ENCODE measurements at regions not wholly inside any gene's neighbourhood (a gene's known extent, or its start where the extent isn't known, plus 50 kb on each side); places are given as distances from the start of the nearest gene placed in this dataset.

- DNase-seq = no peak
These were observed 536.4 kb upstream of the NOVA1 start for GRCh38 chr14:27134200-27134599.

DNA sequence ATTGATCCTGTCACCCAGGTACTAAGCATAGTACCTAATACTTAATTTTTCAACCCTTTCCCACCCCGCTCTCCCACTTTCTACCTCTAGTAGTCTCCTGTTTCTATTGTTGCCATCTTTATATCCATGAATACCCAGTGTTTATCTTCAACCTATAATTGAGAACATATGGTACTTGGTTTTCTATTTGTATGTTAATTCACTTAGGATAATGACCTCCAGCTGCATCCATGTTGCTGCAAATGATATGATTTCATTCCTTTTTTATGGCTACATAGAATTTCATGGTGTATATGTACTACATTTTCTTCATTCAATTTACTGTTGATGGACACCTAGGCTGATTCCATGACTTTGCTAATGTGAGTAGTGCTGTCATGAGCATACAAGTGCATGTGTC is 547.3 kb upstream of the NOVA1 start:
- DNase-seq = no peak

GRCh38 chr14:27148143-27148542 is 550.3 kb upstream of the NOVA1 start:
- no peak for DNase-seq

GRCh38 chr14:27164139-27164538 is 566.3 kb upstream of the NOVA1 start:
- DNase-seq = no peak

DNA sequence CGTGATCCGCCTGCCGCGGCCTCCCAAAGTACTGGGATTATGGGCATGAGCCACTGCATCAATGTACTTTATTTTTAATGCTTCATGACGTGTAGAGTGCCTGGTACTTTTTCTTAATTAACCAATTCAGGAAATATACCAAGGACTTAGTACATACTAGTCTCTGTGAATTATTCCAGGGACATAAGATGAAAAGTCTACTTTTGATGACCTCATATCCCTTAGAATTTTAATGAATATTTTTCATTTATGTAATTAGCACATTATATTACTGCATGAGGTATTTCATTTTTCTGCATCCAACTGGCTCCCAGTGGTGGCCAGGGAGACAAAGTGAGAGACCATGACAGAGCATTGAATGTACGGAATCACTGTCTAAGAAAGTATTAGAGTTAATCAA is 577.7 kb upstream of the NOVA1 start:
- DNase-seq = no peak

- DNase-seq = no peak
These were observed 583.5 kb upstream of the NOVA1 start for GRCh38 chr14:27181333-27181732.

GRCh38 chr14:27184427-27184826 is 586.6 kb upstream of the NOVA1 start:
- no peak for DNase-seq

- DNase-seq = no peak
These were observed 588.2 kb upstream of the NOVA1 start for GRCh38 chr14:27186048-27186447.

DNA sequence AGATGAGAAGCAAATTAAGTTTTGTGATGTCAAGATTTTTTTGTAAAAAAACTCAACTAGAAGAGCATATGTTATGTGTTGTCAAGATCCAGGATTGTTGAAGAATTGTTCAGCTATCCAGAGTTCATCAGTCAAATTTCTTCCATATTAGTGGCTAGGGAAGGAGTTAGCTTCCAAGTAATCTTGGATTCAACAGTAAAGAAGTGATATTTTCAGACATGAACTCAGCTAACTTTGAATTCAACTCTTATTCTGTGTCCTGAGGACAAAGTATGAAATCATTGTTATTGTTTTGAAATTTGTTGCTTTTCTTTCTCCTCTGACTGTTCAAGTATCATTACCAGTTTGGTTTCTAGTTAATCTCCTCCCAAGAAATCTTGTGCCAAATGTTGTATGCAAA is 589.3 kb upstream of the NOVA1 start:
- no peak for DNase-seq

GRCh38 chr14:27190296-27190695 is 592.5 kb upstream of the NOVA1 start:
- no peak for DNase-seq

DNA sequence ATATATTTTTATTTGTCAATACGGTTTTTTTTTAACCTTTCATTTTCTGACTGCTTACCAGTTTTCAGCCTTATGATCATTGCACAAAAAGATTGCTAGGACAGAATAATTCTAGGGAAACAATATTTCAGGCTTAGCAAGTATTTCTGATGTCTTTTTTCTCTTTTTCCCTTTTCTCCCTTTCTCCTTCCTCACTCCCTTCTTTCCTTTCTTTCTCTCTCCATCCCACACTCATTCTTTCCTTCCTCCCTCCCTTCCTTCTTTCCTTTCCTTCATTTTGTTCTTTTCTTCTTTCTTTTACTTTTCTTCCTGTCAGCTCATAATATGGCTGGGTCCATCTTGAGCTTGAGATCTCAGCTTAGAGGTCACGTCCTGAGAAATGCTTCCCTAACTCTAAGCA is 601.4 kb upstream of the NOVA1 start:
- no peak for DNase-seq

DNA sequence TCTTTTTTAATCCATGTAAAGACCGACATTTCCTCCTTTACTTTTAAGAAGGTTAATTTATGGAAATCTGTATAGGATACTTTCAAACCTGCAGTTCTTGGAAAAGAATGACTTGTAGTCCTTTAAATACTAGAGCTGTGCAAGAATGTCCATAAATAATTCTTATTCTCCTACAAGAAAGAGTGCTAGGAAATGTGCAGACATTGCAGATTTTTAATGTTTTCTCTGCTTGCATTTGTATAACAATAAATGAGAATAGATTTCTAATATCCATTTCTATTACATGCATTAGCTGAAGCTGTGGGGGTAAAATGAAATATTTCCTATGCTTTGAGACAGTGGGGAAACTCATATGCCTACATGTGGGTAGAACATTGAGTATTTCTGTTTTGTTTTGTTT is 607.2 kb upstream of the NOVA1 start:
- DNase-seq = no peak

- DNase-seq = no peak
These were observed 613.9 kb upstream of the NOVA1 start for GRCh38 chr14:27211741-27212140.

DNA sequence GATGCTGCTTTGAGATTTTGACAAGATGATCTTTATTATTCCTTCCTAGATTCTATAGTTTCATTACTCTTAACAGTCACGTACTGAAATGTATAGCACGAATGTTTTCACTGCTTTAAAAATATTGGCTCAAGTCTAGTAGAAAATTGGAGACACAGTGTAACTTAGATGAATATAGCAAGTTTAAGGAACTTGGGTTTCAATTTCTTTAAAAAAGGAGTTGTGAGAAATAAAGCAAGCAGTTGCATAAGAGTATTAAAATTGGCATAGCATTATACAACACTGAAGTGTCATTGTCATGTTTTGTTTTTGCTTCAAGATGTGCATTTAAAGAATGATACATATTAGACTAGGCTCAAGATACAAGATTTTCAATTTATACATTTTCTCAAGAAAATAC is 624.8 kb upstream of the NOVA1 start:
- no peak for DNase-seq

- no peak for DNase-seq
These were observed 626.1 kb upstream of the NOVA1 start for GRCh38 chr14:27223906-27224305.

GRCh38 chr14:27228053-27228452 is 630.2 kb upstream of the NOVA1 start:
- no peak for DNase-seq

DNA sequence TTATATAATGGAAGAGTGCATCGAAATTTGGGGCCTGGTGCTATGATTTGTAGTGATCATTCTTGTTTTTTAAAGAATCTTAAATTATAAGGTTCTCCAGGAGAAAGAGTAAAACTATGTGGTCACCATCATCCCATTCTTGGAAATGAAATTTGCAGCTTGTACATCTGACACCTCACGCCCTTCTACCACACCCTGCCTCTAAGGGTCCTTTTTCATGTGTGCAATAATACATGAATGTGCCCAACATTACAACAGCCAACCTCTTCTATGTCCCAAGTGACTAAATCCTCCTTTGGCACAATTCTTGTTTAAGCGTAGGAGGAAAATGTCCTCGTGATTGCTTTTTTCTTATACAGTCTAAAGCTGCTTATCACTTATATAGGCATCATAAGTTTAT is 636.5 kb upstream of the NOVA1 start:
- no peak for DNase-seq

DNA sequence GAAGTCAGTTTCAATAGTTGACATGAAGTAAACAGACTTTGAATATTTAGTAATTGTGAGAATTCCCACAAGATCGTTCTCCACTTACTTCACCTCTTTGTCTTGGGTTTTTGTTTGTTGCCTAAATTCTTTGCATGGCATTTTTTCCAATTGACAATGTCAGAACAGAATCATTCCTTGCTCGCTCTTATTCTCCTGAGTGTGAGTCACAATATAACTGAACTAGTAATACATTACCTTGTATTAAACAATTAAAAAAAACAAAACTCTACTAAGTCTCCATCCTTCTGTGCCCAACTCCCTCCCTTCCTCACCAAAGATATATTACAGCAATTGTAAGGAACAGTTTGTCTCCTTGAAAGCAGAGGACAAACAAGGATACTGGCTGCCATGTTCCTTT is 638.8 kb upstream of the NOVA1 start:
- DNase-seq = no peak

- DNase-seq = no peak
These were observed 645.0 kb upstream of the NOVA1 start for GRCh38 chr14:27242874-27243273.

- DNase-seq = no peak
These were observed 645.5 kb upstream of the NOVA1 start for GRCh38 chr14:27243365-27243764.

- no peak for DNase-seq
These were observed 648.1 kb upstream of the NOVA1 start for GRCh38 chr14:27245947-27246346.

DNA sequence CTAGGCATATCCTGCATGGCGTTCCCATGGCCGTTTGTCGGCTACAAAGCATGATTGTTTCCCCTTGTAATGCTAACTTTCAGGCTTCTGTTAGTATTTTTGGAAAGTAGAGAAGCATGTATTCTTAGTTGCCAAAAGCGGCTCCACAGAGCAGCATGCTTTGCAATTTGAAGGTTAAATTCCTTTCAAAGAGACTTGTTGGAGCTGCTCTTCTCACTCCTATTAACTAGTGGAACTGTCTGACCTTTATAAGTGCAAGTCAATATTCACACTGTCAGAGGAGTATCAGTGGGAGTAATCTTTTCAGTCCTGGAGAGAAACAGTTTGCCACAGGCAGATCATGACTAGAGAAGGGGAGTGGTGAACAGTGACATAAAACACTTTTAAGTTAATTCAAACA is 656.1 kb upstream of the NOVA1 start:
- DNase-seq = no peak

DNA sequence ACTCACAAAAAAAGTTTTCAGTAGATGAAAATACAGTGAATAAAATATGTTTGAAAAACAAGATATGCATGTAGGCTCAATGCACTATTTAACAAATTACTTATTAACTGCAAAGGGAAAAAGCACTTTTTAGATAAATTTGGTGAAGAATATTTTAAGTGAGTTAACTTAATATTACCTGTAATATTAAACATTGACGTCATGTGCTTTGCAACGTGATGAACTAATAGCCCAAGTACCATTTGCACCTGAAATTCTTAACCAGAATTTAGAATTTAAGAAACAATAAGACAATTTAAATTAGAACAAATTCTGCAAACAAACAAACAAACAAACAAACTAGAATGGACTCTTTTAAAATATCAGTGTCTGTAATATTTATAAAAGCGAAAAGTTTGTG is 659.0 kb upstream of the NOVA1 start:
- no peak for DNase-seq

- DNase-seq = no peak
These were observed 670.0 kb upstream of the NOVA1 start for GRCh38 chr14:27267876-27268275.

- no peak for DNase-seq
These were observed 672.9 kb upstream of the NOVA1 start for GRCh38 chr14:27270716-27271115.

- no peak for DNase-seq
These were observed 680.5 kb upstream of the NOVA1 start for GRCh38 chr14:27278341-27278740.
